IPS DF 6.9 (cell line): ENCODE measurements at regions not wholly inside any gene's neighbourhood (a gene's known extent, or its start where the extent isn't known, plus 50 kb on each side); places are given as distances from the start of the nearest gene placed in this dataset.
"Not testable (repeated sequence)": the region's sequence is repeated elsewhere in the genome, so short reads cannot be mapped to it uniquely, and the experiment has no call there.

ENCODE experiments used
- DNase-seq: peaks from one replicate; pipeline ENCODE4 v3.0.0-alpha.2; 2013; ENCODE audit warnings: low read depth, low spot score
- H3K27ac ChIP-seq: one replicate; pipeline ENCODE4 v1.5.1; 2013; ENCODE audit warnings: low read length, control low read depth
- H3K27me3 ChIP-seq: 2 replicates; pipeline ENCODE4 v1.6.1; 2013; ENCODE audit warnings: mild to moderate bottlenecking, low read length; ENCODE audit not compliant: control insufficient read depth, insufficient read depth
- H3K36me3 ChIP-seq: 2 replicates; pipeline ENCODE4 v1.6.1; 2013; ENCODE audit warnings: low read length; ENCODE audit not compliant: control insufficient read depth, insufficient read depth
- H3K4me1 ChIP-seq: 2 replicates; pipeline ENCODE4 v1.6.1; 2013; ENCODE audit warnings: low read length; ENCODE audit not compliant: control insufficient read depth, insufficient read depth
- H3K4me3 ChIP-seq: 2 replicates; pipeline ENCODE4 v1.5.1; 2013; ENCODE audit warnings: mild to moderate bottlenecking, low read length
- H3K9me3 ChIP-seq: 2 replicates; pipeline ENCODE4 v1.6.1; 2013; ENCODE audit warnings: low read length, inconsistent platforms; ENCODE audit not compliant: control insufficient read depth, insufficient read depth
- WGBS: extraction: QIAGEN DNeasy Blood & Tissue Kit; methylation state at CpG from one replicate; pipeline ENCODE4 v1.1.7; 2013; ENCODE audit warnings: mixed read lengths, missing lambda C conversion rate; ENCODE audit not compliant: insufficient read length, insufficient coverage; 5-methylcytosine and 5-hydroxymethylcytosine counted together

- DNase-seq = no peak
- H3K9me3 ChIP-seq = no peaks in the 10 kb centered on the region
- no peaks in the 10 kb centered on the region for H3K27me3 ChIP-seq
- H3K36me3 ChIP-seq = no peaks in the 10 kb centered on the region
- H3K27ac ChIP-seq = no peak overlapping the region
- H3K4me3 ChIP-seq = no peak overlapping the region
- no peaks in the 10 kb centered on the region for H3K4me1 ChIP-seq
Observed at GRCh38 chr10:53161231-53161630, 388.6 kb upstream of the MBL2 start.

- DNase-seq, H3K27ac ChIP-seq: not testable (repeated sequence)
- no CpG with 5 or more reads among the region's 4 CpGs for WGBS
Observed at GRCh38 chr10:53155674-53156073, 383.1 kb upstream of the MBL2 start.

DNA sequence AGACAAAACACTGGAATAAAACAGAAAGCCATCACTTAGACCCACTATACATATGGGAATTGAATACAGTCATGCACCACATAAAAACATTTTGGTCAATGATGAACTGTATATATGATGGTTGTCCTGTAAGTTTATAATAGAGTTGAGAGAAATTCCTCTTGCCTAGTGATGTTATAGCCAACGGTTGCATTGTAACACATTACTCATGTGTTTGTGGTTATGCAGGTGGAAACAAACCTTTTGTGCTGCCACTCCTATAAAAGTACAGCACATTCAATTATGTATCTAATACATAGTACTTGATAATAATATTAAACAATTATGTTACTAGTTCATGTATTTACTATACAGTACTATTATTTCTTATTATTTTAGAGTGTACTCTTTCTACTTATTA is 381.2 kb upstream of the MBL2 start:
- Histone ChIP-seq H3K4me3 (no peak overlapping the region), H3K4me1 (no peaks in the 10 kb centered on the region), H3K27me3 (peaks cover 3% of the 10 kb centered on the region), H3K36me3 (no peaks in the 10 kb centered on the region), H3K9me3 (no peaks in the 10 kb centered on the region), H3K27ac (no peak overlapping the region)
- no peak for DNase-seq
- no CpG with 5 or more reads among the region's 1 CpG for WGBS

More at GRCh38 chr10:53155674-53156073, 383.1 kb upstream of the MBL2 start:
- not testable (repeated sequence) for H3K4me1 ChIP-seq, H3K27me3 ChIP-seq, H3K9me3 ChIP-seq, H3K4me3 ChIP-seq, H3K36me3 ChIP-seq

DNA sequence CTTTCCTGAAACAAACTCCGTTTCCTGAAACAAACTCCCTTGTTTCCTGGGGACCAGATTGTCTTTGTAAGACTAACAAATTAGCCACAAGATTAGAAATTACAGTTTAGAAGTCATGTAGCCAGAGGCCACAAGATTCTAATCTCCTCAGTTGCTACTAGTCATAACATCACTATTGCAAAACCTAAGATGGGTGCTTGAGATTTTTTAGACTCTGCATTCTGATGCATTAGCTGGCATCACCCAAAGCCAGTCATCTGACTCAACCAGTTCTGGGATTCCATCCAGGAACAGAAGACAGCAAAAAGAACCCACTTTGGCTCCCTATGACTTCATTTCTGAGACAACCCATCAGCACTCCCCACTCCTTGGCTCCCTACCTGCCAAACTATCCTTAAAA is 367.9 kb upstream of the MBL2 start:
- DNase-seq = no peak
- no CpG with 5 or more reads among the region's 1 CpG for WGBS
- H3K36me3 ChIP-seq = no peaks in the 10 kb centered on the region

GRCh38 chr10:53135897-53136253 is 363.3 kb upstream of the MBL2 start:
- Histone ChIP-seq H3K4me1 (no peaks in the 10 kb centered on the region), H3K27me3 (no peaks in the 10 kb centered on the region), H3K9me3 (no peaks in the 10 kb centered on the region), H3K27ac (no peak overlapping the region), H3K4me3 (no peak overlapping the region), H3K36me3 (no peaks in the 10 kb centered on the region)
- no peak for DNase-seq
- WGBS = no CpG with 5 or more reads among the region's 2 CpGs

More for the DNA sequence above, 367.9 kb upstream of the MBL2 start:
- no peak overlapping the region for H3K27ac ChIP-seq
- H3K9me3 ChIP-seq = no peaks in the 10 kb centered on the region
- H3K4me1 ChIP-seq = no peaks in the 10 kb centered on the region
- no peaks in the 10 kb centered on the region for H3K27me3 ChIP-seq
- no peak overlapping the region for H3K4me3 ChIP-seq

GRCh38 chr10:53135213-53135896 is 362.8 kb upstream of the MBL2 start:
- DNase-seq = no peak
- H3K4me3 ChIP-seq = no peak overlapping the region
- no peaks in the 10 kb centered on the region for H3K27me3 ChIP-seq
- no peak overlapping the region for H3K27ac ChIP-seq
- no CpG with 5 or more reads among the region's 2 CpGs for WGBS
- H3K4me1 ChIP-seq = no peaks in the 10 kb centered on the region
- H3K9me3 ChIP-seq = no peaks in the 10 kb centered on the region
- H3K36me3 ChIP-seq = no peaks in the 10 kb centered on the region

GRCh38 chr10:53134050-53134449 is 361.5 kb upstream of the MBL2 start:
- no peak for DNase-seq
- Histone ChIP-seq H3K27ac (no peak overlapping the region), H3K4me3 (no peak overlapping the region), H3K4me1 (no peaks in the 10 kb centered on the region), H3K27me3 (no peaks in the 10 kb centered on the region), H3K36me3 (no peaks in the 10 kb centered on the region), H3K9me3 (no peaks in the 10 kb centered on the region)
- WGBS = no CpG with 5 or more reads among the region's 4 CpGs

DNA sequence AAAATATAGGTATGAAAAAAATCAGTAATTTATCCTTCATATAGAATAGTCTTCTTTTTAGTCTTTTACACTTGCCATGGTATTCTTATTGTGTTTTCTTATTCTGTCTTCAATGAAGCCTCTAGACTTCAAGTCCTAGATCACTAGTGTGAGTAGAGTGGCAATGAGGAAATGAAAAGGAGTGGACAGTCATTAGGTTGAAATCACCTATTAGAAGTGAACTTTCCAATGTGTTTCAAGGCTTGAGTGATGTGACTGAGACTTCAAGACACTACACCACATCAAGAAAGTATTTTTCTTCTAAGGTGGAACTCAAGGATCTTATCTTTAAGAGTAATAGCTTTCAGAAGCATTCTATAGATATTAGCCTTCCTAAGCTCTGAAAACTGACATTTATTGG is 357.8 kb upstream of the MBL2 start:
- Histone ChIP-seq H3K4me1 (no peaks in the 10 kb centered on the region), H3K4me3 (no peak overlapping the region), H3K36me3 (no peaks in the 10 kb centered on the region), H3K27me3 (no peaks in the 10 kb centered on the region), H3K27ac (no peak overlapping the region), H3K9me3 (no peaks in the 10 kb centered on the region)
- DNase-seq = no peak

- no CpG with 5 or more reads among the region's 4 CpGs for WGBS
- H3K4me1 ChIP-seq = no peaks in the 10 kb centered on the region
- no peak overlapping the region for H3K4me3 ChIP-seq
- no peaks in the 10 kb centered on the region for H3K27me3 ChIP-seq
- no peaks in the 10 kb centered on the region for H3K9me3 ChIP-seq
- no peaks in the 10 kb centered on the region for H3K36me3 ChIP-seq
- H3K27ac ChIP-seq = no peak overlapping the region
- DNase-seq = no peak
Observed at GRCh38 chr10:53127686-53128085, 355.1 kb upstream of the MBL2 start.

GRCh38 chr10:53123311-53123710 is 350.7 kb upstream of the MBL2 start:
- Histone ChIP-seq H3K9me3 (no peaks in the 10 kb centered on the region), H3K27me3 (no peaks in the 10 kb centered on the region), H3K4me1 (no peaks in the 10 kb centered on the region), H3K36me3 (no peaks in the 10 kb centered on the region), H3K4me3 (no peak overlapping the region), H3K27ac (no peak overlapping the region)
- DNase-seq = no peak
- no CpG with 5 or more reads among the region's 4 CpGs for WGBS

DNA sequence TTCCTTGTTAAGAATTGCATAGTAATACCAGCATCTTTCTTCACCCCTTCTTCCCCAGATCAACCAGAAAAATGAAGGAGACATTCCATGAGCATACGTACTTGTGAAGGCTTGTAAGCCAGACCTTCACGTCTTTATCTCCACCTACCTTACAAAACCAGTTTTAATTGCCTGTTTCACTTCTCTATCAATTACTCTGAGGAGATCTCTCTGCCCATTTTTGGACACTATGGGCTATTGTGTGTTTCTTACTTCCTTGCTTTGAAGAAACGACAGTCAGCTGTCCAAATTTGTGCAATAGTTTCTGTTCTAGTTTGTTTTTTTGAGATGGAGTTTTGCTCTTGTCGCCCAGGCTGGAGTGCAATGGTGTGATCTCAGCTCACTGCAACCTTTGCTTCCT is 349.7 kb upstream of the MBL2 start:
- no peak for DNase-seq
- H3K27ac ChIP-seq = no peak overlapping the region

More for the DNA sequence above, 349.7 kb upstream of the MBL2 start:
- H3K4me1 ChIP-seq = no peaks in the 10 kb centered on the region
- H3K9me3 ChIP-seq = no peaks in the 10 kb centered on the region
- no CpG with 5 or more reads among the region's 4 CpGs for WGBS
- no peaks in the 10 kb centered on the region for H3K27me3 ChIP-seq
- no peaks in the 10 kb centered on the region for H3K36me3 ChIP-seq
- no peak overlapping the region for H3K4me3 ChIP-seq
